NCI-H82 (cell line): ENCODE measurements at regions not wholly inside any gene's neighbourhood (a gene's known extent, or its start where the extent isn't known, plus 50 kb on each side); places are given as distances from the start of the nearest gene placed in this dataset.
"Not testable (repeated sequence)": the region's sequence is repeated elsewhere in the genome, so short reads cannot be mapped to it uniquely, and the experiment has no call there.

Experiments used
- DNase-seq: peaks from one replicate; lab custom pipeline; 2025; lab: John Stamatoyannopoulos, UW

DNA sequence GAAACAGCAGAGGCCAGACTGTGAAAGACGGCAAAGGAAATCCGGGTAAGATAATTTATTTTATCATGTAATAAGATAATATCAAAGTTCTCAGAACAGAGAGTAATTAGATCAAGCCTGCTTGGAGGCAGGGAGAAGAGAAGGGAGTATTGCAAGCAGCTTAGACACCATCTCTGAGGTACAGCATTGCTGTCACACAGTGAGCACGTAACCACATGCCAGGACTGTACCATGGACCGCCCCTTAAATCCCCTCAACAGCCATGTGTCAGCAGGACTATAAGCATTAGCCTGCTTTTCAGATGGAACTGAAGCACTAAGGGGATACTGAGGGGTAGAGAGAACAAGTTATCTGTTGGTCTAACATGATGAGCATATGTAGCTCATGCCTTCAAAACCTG, 141.5 kb downstream of the C6orf118 start:
- DNase-seq: peak; percentile 89

DNA sequence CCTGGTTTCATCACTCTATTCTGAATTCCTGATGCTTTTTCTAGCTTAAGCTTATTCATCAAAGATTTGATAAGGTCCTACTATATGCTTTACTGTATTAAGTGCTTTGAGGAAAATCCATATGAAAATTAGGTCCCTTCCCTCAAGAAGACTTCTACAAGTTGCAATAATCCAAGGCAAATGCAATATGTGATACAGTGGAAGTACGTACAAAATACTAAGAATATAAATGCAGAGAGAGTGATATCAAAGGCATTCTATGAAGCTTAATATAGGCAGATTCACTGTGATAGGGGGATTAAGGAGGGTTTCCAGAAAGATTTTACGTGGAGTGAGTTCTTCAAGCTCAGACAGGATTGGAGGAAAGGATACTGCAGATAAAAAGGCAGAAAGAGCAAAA, 142.1 kb downstream of the C6orf118 start:
- DNase-seq: peak; percentile 30

DNA sequence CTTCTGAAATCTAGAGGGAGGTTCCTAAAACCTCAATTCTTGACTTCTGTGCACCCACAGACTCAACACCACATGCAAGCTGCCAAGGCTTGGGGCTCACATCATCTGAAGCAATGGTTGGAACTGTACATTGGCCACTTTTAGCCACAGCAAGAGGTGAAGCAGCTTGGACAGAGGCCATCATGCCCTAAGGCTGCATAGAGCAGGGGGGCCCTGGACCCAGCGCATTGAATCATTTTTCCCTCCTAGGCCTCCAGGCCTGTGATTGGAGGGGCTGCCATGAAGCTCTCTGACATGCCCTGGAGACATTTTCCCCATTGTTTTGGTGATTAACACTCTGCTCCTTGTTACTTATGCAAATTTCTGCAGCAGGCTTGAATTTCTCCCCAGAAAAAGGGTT, 145.9 kb downstream of the C6orf118 start:
- no peak for DNase-seq

- no peak for DNase-seq
Observed at GRCh38 chr6:165159460-165159859, 149.9 kb downstream of the C6orf118 start.

GRCh38 chr6:165146456-165146855, 162.9 kb downstream of the C6orf118 start:
- DNase-seq: no peak

GRCh38 chr6:165135889-165136288, 173.5 kb downstream of the C6orf118 start:
- DNase-seq: no peak

DNA sequence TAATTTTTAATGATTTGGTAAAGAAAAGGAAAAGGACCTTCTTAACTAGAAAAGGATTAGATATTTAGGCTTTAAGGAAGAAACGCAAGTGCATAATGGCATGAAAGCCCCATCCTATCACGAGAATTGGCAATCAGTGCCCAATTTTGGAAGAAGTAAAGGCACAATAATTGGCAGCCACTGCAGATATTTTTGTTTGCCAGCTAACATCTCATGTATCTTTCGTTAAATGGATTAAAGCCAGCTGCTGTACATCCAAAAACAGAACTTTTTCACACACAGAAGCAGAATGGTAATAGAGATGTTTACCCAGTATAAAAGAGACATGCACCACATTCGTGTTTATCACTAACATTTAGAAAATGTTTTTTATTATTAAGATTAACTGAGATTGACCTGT, 180.3 kb downstream of the C6orf118 start:
- no peak for DNase-seq

GRCh38 chr6:165127743-165128142, 181.7 kb downstream of the C6orf118 start:
- not testable (repeated sequence) for DNase-seq

DNA sequence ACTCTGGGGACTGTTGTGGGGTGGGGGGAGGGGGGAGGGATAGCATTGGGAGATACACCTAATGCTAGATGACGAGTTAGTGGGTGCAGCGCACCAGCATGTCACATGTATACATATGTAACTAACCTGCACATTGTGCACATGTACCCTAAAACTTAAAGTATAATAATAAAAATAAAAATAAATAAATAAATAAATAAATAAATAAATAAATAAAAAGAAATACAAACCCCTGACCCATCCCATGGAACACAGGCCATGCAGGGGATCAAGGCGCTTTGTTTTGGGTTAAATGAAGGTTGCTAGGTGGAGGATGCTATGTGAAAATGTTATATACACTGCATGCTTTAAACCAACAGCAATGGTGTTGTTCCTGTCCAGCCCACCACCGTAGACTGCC, 184.7 kb downstream of the C6orf118 start:
- not testable (repeated sequence) for DNase-seq

GRCh38 chr6:165119231-165120020, 190.0 kb downstream of the C6orf118 start:
- no peak for DNase-seq

DNA sequence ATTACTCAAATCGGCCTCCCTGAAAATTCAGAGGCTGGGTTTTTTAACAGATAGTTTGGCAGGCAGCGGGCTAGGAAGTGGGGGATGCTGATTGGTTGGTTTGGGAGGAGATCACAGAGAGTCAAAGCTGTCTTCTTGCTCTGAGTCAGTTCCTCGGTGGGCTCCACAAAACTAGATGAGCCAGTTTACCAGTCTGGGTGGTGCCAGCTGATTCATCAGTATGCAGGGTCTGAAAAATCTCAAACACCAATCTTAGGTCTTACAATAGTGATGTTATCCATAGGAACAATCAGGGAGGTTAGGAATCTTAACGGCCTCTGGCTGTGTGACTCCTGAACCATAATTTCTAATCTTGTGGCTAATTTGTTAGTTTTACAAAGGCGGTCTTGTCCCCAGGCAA, 190.7 kb downstream of the C6orf118 start:
- no peak for DNase-seq

GRCh38 chr6:165117806-165118205, 191.6 kb downstream of the C6orf118 start:
- DNase-seq: no peak

GRCh38 chr6:165117121-165117520, 192.3 kb downstream of the C6orf118 start:
- DNase-seq: no peak

GRCh38 chr6:165110860-165111259, 198.5 kb downstream of the C6orf118 start:
- DNase-seq: no peak

DNA sequence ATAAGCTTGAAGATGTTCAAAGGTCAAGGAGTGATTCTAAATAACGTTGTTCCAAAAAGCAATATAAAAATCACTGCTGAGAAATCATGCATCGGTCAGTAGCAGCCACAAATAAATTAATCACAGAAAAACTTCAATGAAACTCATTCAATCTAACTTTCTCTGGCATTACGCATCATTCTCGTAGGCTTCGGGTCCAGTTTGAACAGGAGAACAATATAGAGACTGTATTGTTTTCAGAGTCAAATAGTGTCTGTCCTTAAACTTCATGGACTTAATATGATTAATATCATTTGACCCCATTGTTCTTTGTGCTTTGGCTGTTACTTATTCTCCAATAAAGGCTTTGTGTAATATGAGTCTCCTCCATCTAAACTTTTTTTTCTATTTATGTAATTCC, 200.4 kb downstream of the C6orf118 start:
- no peak for DNase-seq

DNA sequence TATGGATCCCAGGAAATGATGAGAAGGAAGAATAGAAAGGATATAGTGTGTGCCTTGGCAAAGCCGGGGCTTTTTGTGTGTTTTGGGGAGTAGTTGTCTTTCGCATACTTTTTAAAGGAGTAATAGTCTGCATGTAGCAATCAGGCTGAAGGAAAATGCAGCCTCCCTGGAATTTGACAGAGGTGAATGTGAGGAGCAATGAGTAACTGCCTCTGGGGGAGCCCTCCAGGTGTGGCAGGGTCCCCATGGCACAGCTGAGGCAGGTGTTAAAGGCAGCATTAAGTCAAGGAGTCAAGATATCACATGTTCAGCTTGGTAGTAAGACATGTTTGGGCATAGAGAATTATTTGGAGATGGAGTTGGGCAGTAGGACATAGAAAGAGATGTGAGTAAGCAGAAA, 203.1 kb downstream of the C6orf118 start:
- no peak for DNase-seq

DNA sequence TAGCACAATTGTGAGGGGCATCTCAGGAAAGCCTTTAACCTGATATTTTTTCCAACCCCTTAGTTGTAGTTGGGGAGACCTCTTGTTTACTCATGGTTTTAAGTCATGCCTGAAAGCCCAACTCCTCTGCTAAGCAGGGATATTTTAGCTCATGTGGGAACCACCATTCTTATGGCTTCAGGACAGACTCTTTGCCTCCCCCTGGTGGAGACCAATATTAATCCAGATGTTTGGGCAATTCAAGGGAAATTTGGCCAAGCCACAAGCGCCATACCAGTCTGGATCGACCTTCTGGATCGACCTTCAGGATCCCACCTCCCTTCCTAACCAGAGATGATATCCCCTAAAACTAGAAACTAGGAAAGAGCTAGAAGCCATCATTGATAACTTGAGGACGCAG, 211.2 kb downstream of the C6orf118 start:
- peak; percentile 57 for DNase-seq

- no peak for DNase-seq
Observed at GRCh38 chr6:165096868-165097267, 212.5 kb downstream of the C6orf118 start.

GRCh38 chr6:165096209-165096608, 213.2 kb downstream of the C6orf118 start:
- DNase-seq: no peak

DNA sequence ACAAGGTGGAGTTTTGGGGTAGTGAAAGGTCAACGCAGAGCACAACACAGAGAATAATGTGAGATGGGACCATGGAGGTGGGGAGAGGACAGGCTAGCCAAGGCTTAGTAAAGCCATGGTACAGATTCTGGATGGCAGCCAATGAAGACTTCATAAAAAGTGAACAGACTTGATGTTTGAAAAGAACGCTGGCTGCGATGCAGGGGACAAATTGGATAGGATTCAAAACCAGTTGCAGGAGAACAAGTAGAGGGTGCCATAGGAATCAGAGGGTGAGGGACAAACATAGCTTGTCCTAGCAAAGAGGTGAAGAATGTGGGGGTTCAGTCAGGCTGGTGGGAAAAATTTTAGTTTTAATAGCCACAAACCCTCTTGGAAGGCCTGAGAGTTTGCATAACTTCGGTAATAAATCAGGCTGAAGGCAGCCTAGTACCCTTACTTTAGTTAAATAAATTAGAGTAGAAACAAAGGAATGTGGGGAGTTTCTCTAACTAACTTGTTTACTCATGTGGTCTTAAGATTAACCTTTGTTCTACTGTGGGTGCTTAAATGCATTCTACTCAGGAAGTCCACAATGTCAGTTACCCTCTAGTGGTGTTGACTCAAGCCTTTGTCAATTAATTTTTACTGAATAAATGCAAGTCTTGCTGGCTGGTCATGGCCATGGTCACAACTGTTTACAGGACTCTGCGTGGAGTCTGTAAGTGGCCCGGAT, 216.4 kb downstream of the C6orf118 start:
- no peak for DNase-seq

- DNase-seq: no peak
Observed at GRCh38 chr6:165091121-165091785, 218.2 kb downstream of the C6orf118 start.

- DNase-seq: no peak
Observed at GRCh38 chr6:165090242-165090641, 219.2 kb downstream of the C6orf118 start.

GRCh38 chr6:165086814-165087213, 222.6 kb downstream of the C6orf118 start:
- no peak for DNase-seq
